ENCODE measurements at regions not wholly inside any gene's neighbourhood (a gene's known extent, or its start where the extent isn't known, plus 50 kb on each side); places are given as distances from the start of the nearest gene placed in this dataset.

GRCh38 chr1:218495931-218496330 is 150.8 kb downstream of the TGFB2 start:
- ChIA-PET CTCF (no interaction called here), POLR2A (no interaction called here), RAD21 (ENCODE audit: low non-redundant PET in 1 of 2, low total read pairs in 2 of 2, uncharacterized antibody in 2 of 2, unreplicated experiment in 2 of 2) (no interaction called here)
- Histone ChIP-seq H3K4me1 (ENCODE audit: control insufficient read depth in 1 of 2, insufficient read depth in 2 of 2, low read length in 2 of 2) (peaks cover 14 to 42% of the 10 kb centered on the region in 2 experiments), H3K4me3 (replicated peaks in 1 of 2; ENCODE audit: low read depth in 1 of 2, low read length in 2 of 2) (no peak overlapping the region), H3K27me3 (ENCODE audit: insufficient read depth, low read length) (no peaks in the 10 kb centered on the region), H3K9ac (ENCODE audit: low read length) (no peak overlapping the region), H3K9me3 (ENCODE audit: control insufficient read depth in 1 of 2, insufficient read depth in 1 of 2, low read depth in 1 of 2, low read length in 2 of 2) (no peaks in the 10 kb centered on the region), H3K27ac (ENCODE audit: low read depth, low read length) (no peak overlapping the region; the same call in 1 of the 2 replicates), H2AFZ (ENCODE audit: low read depth, low read length, poor library complexity, severe bottlenecking) (peak overlapping the region; percentile 17), H4K20me1 (ENCODE audit: insufficient read depth) (no peaks in the 10 kb centered on the region), H3K36me3 (ENCODE audit: control insufficient read depth in 1 of 2, insufficient read depth in 2 of 2, low read length in 2 of 2) (no peaks in the 10 kb centered on the region), H3K4me2 (ENCODE audit: low read length) (peak overlapping the region; percentile 53; the same call in 1 of the 2 replicates), H3K79me2 (ENCODE audit: insufficient read depth, low read length) (no peaks in the 10 kb centered on the region), H3K9me2 (ENCODE audit: insufficient read depth) (no peaks in the 10 kb centered on the region)
- TF ChIP-seq ELF1 (IDR thresholded peaks at IDR 0.05; ENCODE audit: borderline replicate concordance, low read depth) (no peak), RAD21 (IDR thresholded peaks at IDR 0.05; ENCODE audit: low read depth) (no peak), TCF7L2 (IDR thresholded peaks at IDR 0.05; ENCODE audit: borderline replicate concordance, extremely low read depth, insufficient read depth, insufficient read length) (no peak), CBX3 (IDR thresholded peaks at IDR 0.05; ENCODE audit: low read depth) (no peak), EZH2 (IDR thresholded peaks at IDR 0.05) (no peak), REST (IDR thresholded peaks at IDR 0.05; ENCODE audit: low read depth) (no peak)
- ATAC-seq: no peak
- DNase-seq (ENCODE audit: low read depth, low spot score): no peak
- intact Hi-C loops (cut with micrococcal nuclease): no loop called here
- no TSS peak for BruUV-seq (replicated peaks)

GRCh38 chr1:218496561-218496960 is 151.4 kb downstream of the TGFB2 start:
- Histone ChIP-seq H3K9ac (ENCODE audit: low read length) (peak overlapping the region; percentile 6; the same call in 1 of the 2 replicates), H3K9me2 (ENCODE audit: insufficient read depth) (no peaks in the 10 kb centered on the region), H3K27ac (ENCODE audit: low read depth, low read length) (no peak overlapping the region; the same call in 1 of the 2 replicates), H3K4me3 (replicated peaks in 1 of 2; ENCODE audit: low read depth in 1 of 2, low read length in 2 of 2) (no peak overlapping the region), H3K27me3 (ENCODE audit: insufficient read depth, low read length) (no peaks in the 10 kb centered on the region), H3K9me3 (ENCODE audit: control insufficient read depth in 1 of 2, insufficient read depth in 1 of 2, low read depth in 1 of 2, low read length in 2 of 2) (no peaks in the 10 kb centered on the region), H3K79me2 (ENCODE audit: insufficient read depth, low read length) (no peaks in the 10 kb centered on the region), H4K20me1 (ENCODE audit: insufficient read depth) (no peaks in the 10 kb centered on the region), H3K36me3 (ENCODE audit: control insufficient read depth in 1 of 2, insufficient read depth in 2 of 2, low read length in 2 of 2) (no peaks in the 10 kb centered on the region), H2AFZ (ENCODE audit: low read depth, low read length, poor library complexity, severe bottlenecking) (peak overlapping the region; percentile 17), H3K4me2 (ENCODE audit: low read length) (peak overlapping the region; percentile 53), H3K4me1 (ENCODE audit: control insufficient read depth in 1 of 2, insufficient read depth in 2 of 2, low read length in 2 of 2) (peaks cover 14 to 42% of the 10 kb centered on the region in 2 experiments)
- POLR2A ChIA-PET: no interaction called here
- no TSS peak for BruUV-seq (replicated peaks)
- peak; percentile 97 for ATAC-seq
- DNase-seq (ENCODE audit: low read depth, low spot score): peak; percentile 83
- RAD21 ChIA-PET (ENCODE audit: low non-redundant PET in 1 of 2, low total read pairs in 2 of 2, uncharacterized antibody in 2 of 2, unreplicated experiment in 2 of 2): no interaction called here
- intact Hi-C loops (cut with micrococcal nuclease): no loop called here
- CTCF ChIA-PET: no interaction called here
- TF ChIP-seq SP1 (IDR thresholded peaks at IDR 0.05; ENCODE audit: low read depth) (peak; percentile 78), REST (IDR thresholded peaks at IDR 0.05; ENCODE audit: low read depth) (no peak), EGR1 (IDR thresholded peaks at IDR 0.05; ENCODE audit: low read depth) (no peak), YY1 (IDR thresholded peaks at IDR 0.05; ENCODE audit: extremely low read depth, insufficient replicate concordance, low read depth, low read length) (peak; percentile 50), ZFX (IDR thresholded peaks at IDR 0.05) (no peak), TCF7L2 (IDR thresholded peaks at IDR 0.05; ENCODE audit: borderline replicate concordance, extremely low read depth, insufficient read depth, insufficient read length) (no peak), JUND (IDR thresholded peaks at IDR 0.05) (peak; percentile 84), EZH2phosphoT487 (IDR thresholded peaks at IDR 0.05; ENCODE audit: borderline replicate concordance) (no peak)
